Astrocyte (in vitro differentiated cells and primary cell): ENCODE measurements at regions not wholly inside any gene's neighbourhood (a gene's known extent, or its start where the extent isn't known, plus 50 kb on each side); places are given as distances from the start of the nearest gene placed in this dataset.

Experiments
- DNase-seq: peaks from one replicate; pipeline ENCODE4 v3.0.0-alpha.2; 2010; ENCODE audit warnings: low read depth
- FAIRE-seq: peaks from 2 replicates; lab custom pipeline; 2011; peaks lifted over from hg19 to GRCh38; lab: Jason Lieb, UNC
- H2AFZ ChIP-seq: 2 replicates; pipeline ENCODE4 v1.6.0; 2012; ENCODE audit warnings: low read depth, low read length, inconsistent platforms
- H3K27ac ChIP-seq: 2 replicates; pipeline ENCODE4 v1.5.1; 2011; ENCODE audit warnings: low read depth, low read length, inconsistent platforms
- H3K27me3 ChIP-seq: 2 replicates; pipeline ENCODE4 v1.6.0; 2011; ENCODE audit warnings: low read length, inconsistent platforms; ENCODE audit not compliant: insufficient read depth
- H3K36me3 ChIP-seq: 2 replicates; pipeline ENCODE4 v1.5.1; 2011; ENCODE audit warnings: low read length, inconsistent platforms; ENCODE audit not compliant: insufficient read depth
- H3K4me1 ChIP-seq: 2 replicates; pipeline ENCODE4 v1.5.1; 2011; ENCODE audit warnings: low read length, inconsistent platforms; ENCODE audit not compliant: insufficient read depth
- H3K4me2 ChIP-seq: 2 replicates; pipeline ENCODE4 v1.6.0; 2012; ENCODE audit warnings: low read length, inconsistent platforms
- H3K4me3 ChIP-seq: 2 replicates; pipeline ENCODE4 v1.5.1; 2011; ENCODE audit warnings: low read depth, mild to moderate bottlenecking, low read length, inconsistent platforms; ENCODE audit not compliant: insufficient read depth
- H3K79me2 ChIP-seq: 2 replicates; pipeline ENCODE4 v1.6.0; 2012; ENCODE audit warnings: mild to moderate bottlenecking, low read length, inconsistent platforms; ENCODE audit not compliant: insufficient read depth
- H3K9ac ChIP-seq: 2 replicates; pipeline ENCODE4 v1.6.0; 2012; ENCODE audit warnings: mild to moderate bottlenecking, low read length, inconsistent platforms
- H3K9me3 ChIP-seq: 2 replicates; pipeline ENCODE4 v1.5.1; 2012; ENCODE audit warnings: low read depth, mild to moderate bottlenecking, low read length, inconsistent platforms; ENCODE audit not compliant: insufficient read depth
- H4K20me1 ChIP-seq: 2 replicates; pipeline ENCODE4 v1.6.0; 2012; ENCODE audit warnings: low read length, inconsistent platforms; ENCODE audit not compliant: insufficient read depth
- H3K27ac Mint-ChIP-seq: one replicate; pipeline ENCODE4 v1.8.0; 2021; ENCODE audit warnings: mild to moderate bottlenecking, mixed read lengths; ENCODE audit not compliant: unreplicated experiment
- H3K27me3 Mint-ChIP-seq: one replicate; pipeline ENCODE4 v1.8.0; 2021; ENCODE audit warnings: low read depth, mixed read lengths; ENCODE audit not compliant: unreplicated experiment
- H3K36me3 Mint-ChIP-seq: one replicate; pipeline ENCODE4 v1.8.0; 2021; ENCODE audit warnings: low read depth, mixed read lengths; ENCODE audit not compliant: unreplicated experiment
- H3K4me1 Mint-ChIP-seq: one replicate; pipeline ENCODE4 v1.8.0; 2021; ENCODE audit warnings: low read depth, mixed read lengths; ENCODE audit not compliant: unreplicated experiment
- H3K4me3 Mint-ChIP-seq: one replicate; pipeline ENCODE4 v1.8.0; 2021; ENCODE audit warnings: mild to moderate bottlenecking, moderate library complexity, mixed read lengths; ENCODE audit not compliant: unreplicated experiment
- H3K9me3 Mint-ChIP-seq: one replicate; pipeline ENCODE4 v1.8.0; 2021; ENCODE audit warnings: mild to moderate bottlenecking, mixed read lengths; ENCODE audit not compliant: unreplicated experiment
- CTCF ChIP-seq: IDR thresholded peaks from 2 replicates; pipeline ENCODE4 v1.5.1; 2011; ENCODE audit warnings: low read depth, mild to moderate bottlenecking, inconsistent platforms, low read length, moderate library complexity; ENCODE audit not compliant: insufficient read depth
- EZH2 ChIP-seq: IDR thresholded peaks from 2 replicates; pipeline ENCODE4 v1.6.1; 2012; ENCODE audit warnings: mild to moderate bottlenecking, low read length, inconsistent platforms; ENCODE audit not compliant: insufficient read depth

DNA sequence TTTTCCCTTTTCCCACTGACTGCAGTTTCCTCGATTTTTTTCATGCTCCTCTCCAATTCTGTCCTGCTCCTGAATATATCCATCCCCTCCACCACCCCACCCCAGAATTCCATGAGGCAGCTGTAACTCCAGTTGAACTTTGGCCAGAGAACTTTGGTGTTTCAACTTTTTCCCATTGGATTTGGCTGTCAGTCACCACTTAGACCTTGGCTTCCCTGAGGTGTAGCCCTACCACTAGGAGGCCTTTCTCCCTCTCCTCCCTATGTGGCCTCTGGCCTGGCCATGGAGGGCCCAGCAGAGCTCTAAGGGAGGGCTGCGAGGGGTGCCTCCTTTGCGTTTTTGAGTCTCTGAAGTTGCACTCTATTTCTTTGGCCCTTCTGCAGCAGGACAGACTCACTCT, 261.3 kb downstream of the PIK3R1 start:
- no peaks in the 10 kb centered on the region for H3K27me3 Mint-ChIP-seq
- Histone ChIP-seq H3K79me2 (no peaks in the 10 kb centered on the region), H2AFZ (no peak overlapping the region), H3K9me3 (no peaks in the 10 kb centered on the region), H3K27me3 (no peaks in the 10 kb centered on the region), H3K4me3 (no peak overlapping the region), H3K4me1 (no peaks in the 10 kb centered on the region), H3K9ac (no peak overlapping the region), H3K4me2 (no peak overlapping the region), H3K27ac (no peak overlapping the region), H3K36me3 (no peaks in the 10 kb centered on the region), H4K20me1 (no peaks in the 10 kb centered on the region)
- H3K27ac Mint-ChIP-seq = no peak overlapping the region
- DNase-seq = no peak
- no peak overlapping the region for H3K4me3 Mint-ChIP-seq
- no peak for FAIRE-seq
- no peaks in the 10 kb centered on the region for H3K9me3 Mint-ChIP-seq
- no peaks in the 10 kb centered on the region for H3K36me3 Mint-ChIP-seq
- H3K4me1 Mint-ChIP-seq = peaks cover 7% of the 10 kb centered on the region
- no peak for TF ChIP-seq EZH2
- no peak for TF ChIP-seq CTCF

GRCh38 chr5:68478301-68479095, 262.9 kb downstream of the PIK3R1 start:
- peak; percentile 58 for DNase-seq
- no peak for FAIRE-seq
- TF ChIP-seq CTCF (no peak), EZH2 (no peak)

GRCh38 chr5:68479524-68479923, 264.0 kb downstream of the PIK3R1 start:
- Mint-ChIP-seq H3K36me3 (no peaks in the 10 kb centered on the region), H3K4me1 (peaks cover 10% of the 10 kb centered on the region), H3K9me3 (peaks cover 2% of the 10 kb centered on the region), H3K4me3 (no peak overlapping the region), H3K27ac (no peak overlapping the region), H3K27me3 (no peaks in the 10 kb centered on the region)
- TF ChIP-seq EZH2 = no peak
- no peak for TF ChIP-seq CTCF
- H3K4me1 ChIP-seq = no peaks in the 10 kb centered on the region
- no peak overlapping the region for H2AFZ ChIP-seq
- no peaks in the 10 kb centered on the region for H3K79me2 ChIP-seq
- no peak overlapping the region for H3K27ac ChIP-seq
- H3K36me3 ChIP-seq = no peaks in the 10 kb centered on the region
- no peak overlapping the region for H3K4me3 ChIP-seq
- H3K27me3 ChIP-seq = no peaks in the 10 kb centered on the region
- H3K4me2 ChIP-seq = no peak overlapping the region
- H3K9me3 ChIP-seq = no peaks in the 10 kb centered on the region
- H3K9ac ChIP-seq = no peak overlapping the region
- no peak for FAIRE-seq
- no peaks in the 10 kb centered on the region for H4K20me1 ChIP-seq
- no peak for DNase-seq

More at GRCh38 chr5:68478301-68479095, 262.9 kb downstream of the PIK3R1 start:
- H3K4me3 Mint-ChIP-seq = no peak overlapping the region
- H3K27ac Mint-ChIP-seq = no peak overlapping the region
- no peak overlapping the region for H3K27ac ChIP-seq
- no peak overlapping the region for H3K9ac ChIP-seq
- no peaks in the 10 kb centered on the region for H3K36me3 ChIP-seq
- no peak overlapping the region for H3K4me3 ChIP-seq
- H3K4me2 ChIP-seq = no peak overlapping the region
- H3K4me1 ChIP-seq = no peaks in the 10 kb centered on the region
- peaks cover 2% of the 10 kb centered on the region for H3K9me3 Mint-ChIP-seq
- H3K79me2 ChIP-seq = no peaks in the 10 kb centered on the region
- peaks cover 7% of the 10 kb centered on the region for H3K4me1 Mint-ChIP-seq
- no peaks in the 10 kb centered on the region for H3K36me3 Mint-ChIP-seq
- no peak overlapping the region for H2AFZ ChIP-seq
- no peaks in the 10 kb centered on the region for H3K9me3 ChIP-seq
- H3K27me3 Mint-ChIP-seq = no peaks in the 10 kb centered on the region
- no peaks in the 10 kb centered on the region for H3K27me3 ChIP-seq
- H4K20me1 ChIP-seq = no peaks in the 10 kb centered on the region
